Stimulated activated CD8-positive, alpha-beta memory T cell treated with anti-CD3 and anti-CD28 coated beads, Interleukin-7, amount 100 ng/mL, for 24 hours (primary cell): ENCODE measurements at regions not wholly inside any gene's neighbourhood (a gene's known extent, or its start where the extent isn't known, plus 50 kb on each side); places are given as distances from the start of the nearest gene placed in this dataset.

Source experiments
- DNase-seq: peaks from one replicate; pipeline ENCODE4 v3.0.0-alpha.2; 2020; ENCODE audit warnings: low read depth

- no peak for DNase-seq
These were observed 1042.2 kb downstream of the DIAPH3 start for GRCh38 chr13:59121507-59121906.

- no peak for DNase-seq
These were observed 1037.3 kb downstream of the DIAPH3 start for GRCh38 chr13:59126474-59126873.

GRCh38 chr13:59133903-59134302, 1029.8 kb downstream of the DIAPH3 start:
- no peak for DNase-seq

GRCh38 chr13:59144700-59145099, 1019.0 kb downstream of the DIAPH3 start:
- no peak for DNase-seq

GRCh38 chr13:59145381-59145780, 1018.3 kb downstream of the DIAPH3 start:
- no peak for DNase-seq

GRCh38 chr13:59157181-59157580, 1006.5 kb downstream of the DIAPH3 start:
- DNase-seq = no peak

GRCh38 chr13:59166174-59166573, 997.6 kb downstream of the DIAPH3 start:
- no peak for DNase-seq

GRCh38 chr13:59172076-59172475, 991.7 kb downstream of the DIAPH3 start:
- DNase-seq = no peak

GRCh38 chr13:59176775-59177174, 987.0 kb downstream of the DIAPH3 start:
- no peak for DNase-seq

GRCh38 chr13:59178344-59178743, 985.4 kb downstream of the DIAPH3 start:
- DNase-seq = no peak

- DNase-seq = no peak
These were observed 981.5 kb downstream of the DIAPH3 start for GRCh38 chr13:59182241-59182640.

GRCh38 chr13:59197397-59197796, 966.3 kb downstream of the DIAPH3 start:
- no peak for DNase-seq

GRCh38 chr13:59201841-59202240, 961.9 kb downstream of the DIAPH3 start:
- DNase-seq = no peak

- no peak for DNase-seq
These were observed 959.9 kb downstream of the DIAPH3 start for GRCh38 chr13:59203855-59204254.

GRCh38 chr13:59205501-59205900, 958.2 kb downstream of the DIAPH3 start:
- DNase-seq = no peak

- DNase-seq = no peak
These were observed 955.1 kb downstream of the DIAPH3 start for GRCh38 chr13:59208405-59209195.

GRCh38 chr13:59210543-59210942, 953.2 kb downstream of the DIAPH3 start:
- no peak for DNase-seq

GRCh38 chr13:59211606-59212005, 952.1 kb downstream of the DIAPH3 start:
- DNase-seq = no peak

- DNase-seq = no peak
These were observed 934.3 kb downstream of the DIAPH3 start for GRCh38 chr13:59229401-59229800.

- no peak for DNase-seq
These were observed 933.9 kb downstream of the DIAPH3 start for GRCh38 chr13:59229861-59230260.

- DNase-seq = no peak
These were observed 933.1 kb downstream of the DIAPH3 start for GRCh38 chr13:59230484-59231264.

GRCh38 chr13:59236309-59236919, 927.3 kb downstream of the DIAPH3 start:
- DNase-seq = no peak

- DNase-seq = no peak
These were observed 926.8 kb downstream of the DIAPH3 start for GRCh38 chr13:59236944-59237343.
